NCI-H128 (cell line): ENCODE measurements at regions not wholly inside any gene's neighbourhood (a gene's known extent, or its start where the extent isn't known, plus 50 kb on each side); places are given as distances from the start of the nearest gene placed in this dataset.

ENCODE experiments used
- DNase-seq: peaks from one replicate; lab custom pipeline; 2025; ENCODE audit not compliant: unreplicated experiment; lab: John Stamatoyannopoulos, UW

DNA sequence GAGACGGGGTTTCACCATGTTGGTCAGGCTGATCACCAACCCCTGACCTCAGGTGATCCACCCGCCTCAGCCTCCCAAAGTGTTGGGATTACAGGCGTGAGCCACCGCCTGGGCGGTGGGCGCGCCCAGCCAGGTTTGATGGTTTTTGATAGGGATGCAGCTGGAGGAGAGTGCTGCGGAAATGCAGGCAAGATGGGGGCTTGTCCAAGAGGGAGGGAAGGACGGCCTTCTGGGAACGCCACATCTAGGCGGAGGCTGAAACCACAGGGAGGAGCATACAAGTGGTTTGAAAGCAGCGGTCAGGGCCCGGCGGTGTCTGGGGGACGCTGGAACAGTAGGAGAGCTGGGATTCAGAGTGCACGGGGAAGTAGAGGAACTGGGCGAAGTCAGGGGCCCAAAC is 134.6 kb downstream of the VRK1 start:
- no peak for DNase-seq

GRCh38 chr14:96934638-96935330 is 137.6 kb downstream of the VRK1 start:
- no peak for DNase-seq

- no peak for DNase-seq
Measured at GRCh38 chr14:96938946-96939345, 141.8 kb downstream of the VRK1 start.

DNA sequence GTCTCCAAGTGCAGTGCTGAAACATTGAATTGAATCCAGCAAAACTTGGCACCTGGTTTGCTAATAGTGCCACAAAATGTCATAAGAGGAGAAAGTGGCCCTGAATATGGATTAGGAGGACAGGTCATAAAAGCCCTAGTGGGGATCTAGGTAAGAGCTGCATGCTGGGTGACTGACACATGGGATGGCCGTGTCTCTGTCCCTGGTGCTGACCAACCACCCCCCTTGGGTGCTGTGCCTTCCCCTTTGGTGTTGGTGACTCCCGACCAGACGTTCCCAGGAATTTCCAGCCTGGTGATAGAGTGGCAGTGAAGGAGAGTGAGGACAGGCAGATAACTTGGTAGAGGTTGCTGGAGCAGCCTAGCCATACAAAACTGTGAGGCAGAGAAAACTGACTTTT is 142.8 kb downstream of the VRK1 start:
- no peak for DNase-seq

DNA sequence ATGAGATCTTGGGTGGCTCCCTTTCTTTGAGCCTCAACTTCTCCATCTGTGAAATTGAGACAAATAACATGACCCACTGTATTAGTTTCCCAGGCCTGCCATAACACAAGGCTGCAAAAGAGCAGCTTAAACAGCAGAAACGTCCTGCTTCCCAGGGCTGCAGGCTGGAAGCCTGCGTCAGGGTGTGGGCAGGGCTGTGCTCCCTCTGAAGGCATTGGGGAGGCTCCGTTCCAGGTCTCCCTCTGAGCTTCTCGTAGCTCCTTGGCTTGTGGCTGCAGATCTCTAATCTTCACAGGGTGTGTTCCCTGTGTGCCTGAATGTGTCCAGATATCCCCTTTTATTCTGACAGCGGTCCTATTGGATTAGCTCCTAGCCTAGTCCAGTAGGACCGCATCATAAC is 147.1 kb downstream of the VRK1 start:
- DNase-seq = no peak

DNA sequence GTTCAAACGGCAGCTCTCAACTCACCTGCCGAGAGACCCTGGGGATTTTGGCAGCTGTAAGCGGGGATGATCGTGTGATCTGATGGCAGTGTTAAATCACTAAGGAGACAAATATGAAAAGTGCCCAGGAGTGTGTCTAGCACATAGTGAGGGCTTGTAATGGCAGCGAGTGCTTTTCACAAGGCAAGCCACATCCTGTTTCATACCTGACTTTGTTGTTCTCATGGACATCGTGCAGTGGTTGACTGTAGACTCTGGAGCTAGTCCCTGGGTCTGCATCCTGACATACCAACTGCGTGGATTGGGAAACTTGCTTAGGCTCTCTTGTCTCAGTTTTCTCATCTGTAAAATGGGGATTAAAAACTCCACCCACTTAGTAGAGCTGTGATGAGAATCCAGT is 148.5 kb downstream of the VRK1 start:
- no peak for DNase-seq

GRCh38 chr14:96949594-96949993 is 152.4 kb downstream of the VRK1 start:
- DNase-seq = no peak

- no peak for DNase-seq
Measured at GRCh38 chr14:96951511-96951910, 154.3 kb downstream of the VRK1 start.

DNA sequence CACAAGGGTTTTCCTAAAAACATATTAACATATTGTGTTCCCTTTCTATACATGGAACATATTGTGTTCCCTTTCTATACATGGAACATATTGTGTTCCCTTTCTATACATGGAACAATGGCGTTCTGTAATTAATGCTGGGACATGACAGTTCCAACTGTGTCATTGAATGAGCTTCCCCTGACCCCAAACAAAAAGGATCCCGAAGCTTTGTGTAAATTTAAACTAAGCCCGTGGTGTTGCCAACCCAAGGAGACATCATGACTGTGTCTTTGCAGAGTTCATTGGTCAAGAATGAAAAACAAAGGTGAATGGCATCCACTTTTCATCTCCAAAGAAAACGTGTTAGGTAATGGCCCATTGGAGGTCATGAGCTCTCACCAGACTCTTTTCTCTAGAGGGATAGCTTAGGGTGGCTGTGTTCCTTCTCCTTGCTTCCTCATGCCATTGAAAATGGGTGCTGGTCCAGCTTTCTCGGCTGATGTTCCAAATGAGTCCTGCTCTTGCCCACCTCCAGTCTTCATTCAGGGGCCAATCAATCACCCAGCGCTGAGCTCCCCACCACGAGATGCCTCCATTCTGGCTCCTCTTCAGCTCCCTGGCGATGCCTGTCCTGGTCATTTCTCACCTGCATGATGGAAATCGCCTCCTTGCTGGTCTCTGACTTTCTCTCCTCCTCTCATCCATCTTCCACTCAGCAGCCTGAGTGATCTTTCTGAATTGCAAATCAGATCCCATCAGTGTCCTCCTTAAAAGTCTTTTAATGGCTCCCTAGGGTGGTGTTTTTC is 156.1 kb downstream of the VRK1 start:
- DNase-seq = no peak

- no peak for DNase-seq
Measured at GRCh38 chr14:96953875-96954185, 156.6 kb downstream of the VRK1 start.

- DNase-seq = no peak
Measured at GRCh38 chr14:96956464-96957239, 159.5 kb downstream of the VRK1 start.

- DNase-seq = no peak
Measured at GRCh38 chr14:96958057-96958456, 160.9 kb downstream of the VRK1 start.

DNA sequence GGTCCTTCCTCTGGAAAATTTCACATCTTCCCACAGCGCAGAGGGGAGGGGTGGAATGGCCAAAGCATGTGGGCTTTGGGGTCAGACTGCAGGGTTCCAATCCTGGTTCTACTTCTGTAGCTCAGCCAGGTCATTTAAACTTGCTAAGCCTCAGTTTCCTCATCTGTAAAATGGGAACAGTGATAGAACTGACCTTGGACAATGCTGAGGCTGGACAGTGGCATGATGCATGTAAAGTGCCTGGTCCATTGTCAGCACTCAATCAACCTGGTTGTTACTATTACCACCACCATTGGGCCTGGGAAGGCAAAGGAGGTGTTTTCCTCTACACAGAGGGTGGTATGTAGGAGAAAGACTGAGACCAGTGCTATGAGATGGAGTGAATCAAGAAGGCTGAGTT is 162.8 kb downstream of the VRK1 start:
- no peak for DNase-seq

GRCh38 chr14:96960598-96961116 is 163.5 kb downstream of the VRK1 start:
- no peak for DNase-seq

- DNase-seq = no peak
Measured at GRCh38 chr14:96961895-96962294, 164.7 kb downstream of the VRK1 start.

DNA sequence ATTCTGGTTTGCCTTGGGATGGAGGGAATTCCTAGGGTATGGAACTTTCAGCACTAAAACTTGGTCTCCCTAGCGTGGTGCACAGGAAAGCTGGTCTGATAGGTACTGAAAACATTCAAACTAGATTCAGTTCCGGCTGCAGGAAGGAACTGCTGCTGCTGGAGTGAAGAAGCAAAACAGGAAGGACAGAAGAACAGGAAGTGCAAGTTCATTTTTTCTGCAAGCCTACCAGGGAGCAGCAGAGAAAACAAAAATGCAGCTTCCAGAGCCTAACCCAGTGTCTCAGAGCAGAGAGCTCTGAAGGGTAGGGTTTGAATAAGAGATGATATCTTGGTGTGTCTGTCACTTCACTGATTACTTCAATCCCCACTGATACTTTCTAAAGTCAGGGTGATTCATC is 165.2 kb downstream of the VRK1 start:
- no peak for DNase-seq

GRCh38 chr14:96964726-96965415 is 167.7 kb downstream of the VRK1 start:
- no peak for DNase-seq

GRCh38 chr14:96965885-96966595 is 168.9 kb downstream of the VRK1 start:
- DNase-seq = no peak

DNA sequence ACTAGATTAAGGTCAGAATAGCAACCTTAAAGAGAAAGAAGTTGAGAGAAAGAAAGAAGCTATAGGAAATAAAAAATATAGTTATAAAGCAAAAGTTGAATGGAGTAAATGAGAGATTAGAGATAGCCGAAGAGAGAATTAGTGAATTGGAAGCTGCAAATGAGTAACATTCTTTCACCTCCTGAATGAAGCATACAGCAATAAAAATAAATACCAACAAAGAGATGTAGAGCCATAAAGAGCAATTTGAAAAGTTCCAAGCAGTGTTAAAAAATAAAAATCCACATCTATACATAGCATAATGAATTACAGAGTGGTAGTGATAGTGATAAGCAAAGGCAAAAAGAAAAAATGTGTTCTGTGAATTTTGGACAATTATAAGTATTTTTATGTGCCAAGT is 177.9 kb downstream of the VRK1 start:
- no peak for DNase-seq

DNA sequence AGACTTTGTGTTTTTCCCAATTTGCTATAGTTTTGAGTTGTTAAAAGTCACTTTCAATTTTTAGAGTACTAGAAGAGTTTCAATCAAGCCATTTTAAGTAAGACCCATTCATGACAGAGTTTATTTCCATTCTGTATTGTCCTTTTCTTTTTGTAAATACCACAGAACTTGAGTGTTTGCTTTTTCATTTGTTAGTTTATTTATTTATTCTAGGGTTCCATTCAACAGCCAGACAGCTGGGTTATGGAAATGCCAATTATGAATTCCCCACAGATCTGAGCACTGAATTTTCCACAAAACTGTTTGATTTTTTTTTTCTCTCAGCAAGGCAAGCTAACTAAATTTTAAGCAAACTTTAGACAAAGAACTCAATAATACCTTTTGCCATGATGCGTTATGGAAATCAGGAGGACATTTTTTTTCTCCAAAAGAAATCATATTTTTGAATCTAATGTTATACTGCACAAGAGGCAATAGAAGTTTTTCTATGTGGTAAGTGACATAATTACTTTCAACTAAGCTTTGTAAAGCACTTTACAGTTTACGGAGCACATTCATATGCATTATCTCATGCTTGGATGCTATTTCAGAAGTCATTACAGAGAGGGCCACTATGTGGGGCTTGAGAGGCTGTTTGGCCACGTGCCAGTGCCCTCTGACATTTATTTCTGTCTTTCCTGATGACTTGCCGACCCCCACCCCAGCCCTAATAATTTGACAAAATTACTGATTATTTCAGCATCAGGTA is 181.5 kb downstream of the VRK1 start:
- DNase-seq = peak; percentile 32
